CD4-positive, alpha-beta T cell treated with Interleukin-1 beta for 1 hour (primary cell): ENCODE measurements at regions not wholly inside any gene's neighbourhood (a gene's known extent, or its start where the extent isn't known, plus 50 kb on each side); places are given as distances from the start of the nearest gene placed in this dataset.
"Not testable (repeated sequence)": the region's sequence is repeated elsewhere in the genome, so short reads cannot be mapped to it uniquely, and the experiment has no call there.

Experiments
- DNase-seq, 2 donors: peaks; one replicate each; pipeline ENCODE4 v3.0.0-alpha.2; 2020 to 2022

DNA sequence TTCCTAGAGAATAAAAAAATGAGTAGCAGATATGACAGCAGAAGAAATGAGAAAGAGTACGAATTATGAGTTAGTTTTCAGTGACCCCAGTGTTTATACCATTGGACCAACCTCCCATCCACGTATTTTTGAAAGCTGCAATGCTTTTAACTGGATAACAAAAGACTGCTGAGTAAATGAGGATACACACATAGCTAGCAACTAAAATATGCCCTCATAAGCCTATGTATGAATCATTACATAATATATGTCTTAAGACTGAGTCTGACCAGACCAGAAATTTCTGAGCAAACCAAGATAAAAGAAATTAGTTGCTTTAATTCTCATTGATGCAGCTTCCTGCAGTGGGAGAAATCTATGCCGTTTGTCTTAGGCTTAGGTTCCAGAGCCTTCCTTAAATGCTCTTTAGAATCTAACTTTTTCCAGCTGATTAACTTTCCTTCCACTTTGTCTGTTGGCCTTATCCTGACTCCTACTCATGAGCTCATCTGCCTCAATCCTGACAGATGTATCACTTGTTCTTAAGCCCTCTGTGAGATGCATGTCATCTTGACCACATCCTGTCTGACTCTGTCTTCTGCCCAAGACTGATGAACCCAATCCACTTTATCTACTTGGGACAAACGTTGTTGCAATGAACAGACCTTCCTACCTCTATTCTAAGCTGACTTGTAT lies 301.4 kb upstream of the AADAT start:
- DNase-seq = no peak

DNA sequence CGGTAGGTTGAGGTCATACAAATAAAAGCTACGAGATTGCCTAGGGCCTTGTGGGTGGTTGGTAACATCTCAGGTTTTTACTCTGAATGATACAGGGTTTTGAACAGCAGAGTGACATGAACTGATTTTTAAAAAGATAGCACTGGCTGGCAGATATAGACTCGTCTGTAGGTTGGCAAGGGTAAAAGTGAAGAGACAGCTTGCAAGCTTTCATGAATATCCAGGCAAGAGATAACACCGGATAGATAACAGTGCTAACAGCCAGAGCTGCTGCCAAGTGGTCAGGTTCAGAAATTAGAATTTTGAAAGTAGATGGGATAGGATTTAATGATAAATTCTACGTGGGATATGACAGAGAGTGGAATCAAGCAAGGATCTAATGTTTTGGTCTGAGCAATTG lies 299.7 kb upstream of the AADAT start:
- DNase-seq = no peak

DNA sequence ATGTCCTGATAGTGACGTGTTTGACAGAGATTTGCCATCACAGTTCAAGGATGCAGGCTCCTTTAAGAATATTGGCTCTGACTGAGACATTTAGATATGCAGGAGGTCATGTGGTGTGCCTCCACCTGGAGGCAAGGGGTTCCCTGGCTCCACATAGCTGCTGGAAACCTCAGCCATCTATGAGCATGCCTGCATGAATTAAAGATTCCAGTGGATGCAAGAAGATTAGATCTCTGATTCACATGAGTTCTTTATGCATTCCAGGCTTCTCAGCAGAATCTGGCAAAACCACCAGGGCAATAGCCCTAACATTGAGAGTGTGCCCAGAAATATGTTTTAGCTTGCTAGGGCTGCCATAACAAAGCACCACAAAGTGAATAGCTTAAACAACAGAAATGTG lies 298.5 kb upstream of the AADAT start:
- DNase-seq = no peak

DNA sequence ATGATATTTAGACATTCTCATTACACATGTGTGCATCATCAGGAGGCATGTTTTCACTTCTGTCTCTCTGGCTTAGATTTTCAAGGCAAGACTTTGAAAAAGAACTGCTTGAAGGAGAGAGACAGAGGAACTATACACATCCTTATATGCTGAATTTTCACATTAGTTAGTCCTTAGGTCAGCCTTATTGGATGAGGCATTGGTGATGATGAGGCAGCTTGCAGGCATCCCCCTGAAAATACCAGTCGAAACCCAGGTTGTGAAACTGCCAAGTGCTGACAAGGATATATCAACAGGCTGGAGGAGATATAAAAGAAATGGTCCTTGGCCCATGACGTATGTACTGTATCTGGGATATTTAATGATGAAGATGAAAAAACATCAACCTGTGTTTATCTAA lies 297.2 kb upstream of the AADAT start:
- DNase-seq = no peak

DNA sequence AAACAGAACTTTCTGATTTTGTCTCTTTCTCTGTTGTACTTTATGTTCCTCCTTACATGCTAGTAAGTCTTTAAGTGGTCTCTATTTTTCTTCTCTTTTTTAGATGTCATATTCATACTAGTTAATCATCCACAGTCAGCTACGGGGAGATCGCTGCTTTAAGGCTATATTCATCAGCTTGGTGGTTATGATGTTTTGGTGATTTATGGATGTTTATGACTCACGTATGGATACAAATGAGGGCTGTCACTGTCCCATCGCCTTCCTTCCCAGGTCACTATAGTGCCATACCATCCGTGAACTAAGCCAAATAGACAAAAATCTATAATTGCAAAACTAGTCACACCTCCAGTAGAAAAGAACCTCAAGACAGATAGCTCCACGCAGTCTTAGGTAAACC lies 296.8 kb upstream of the AADAT start:
- DNase-seq = no peak

DNA sequence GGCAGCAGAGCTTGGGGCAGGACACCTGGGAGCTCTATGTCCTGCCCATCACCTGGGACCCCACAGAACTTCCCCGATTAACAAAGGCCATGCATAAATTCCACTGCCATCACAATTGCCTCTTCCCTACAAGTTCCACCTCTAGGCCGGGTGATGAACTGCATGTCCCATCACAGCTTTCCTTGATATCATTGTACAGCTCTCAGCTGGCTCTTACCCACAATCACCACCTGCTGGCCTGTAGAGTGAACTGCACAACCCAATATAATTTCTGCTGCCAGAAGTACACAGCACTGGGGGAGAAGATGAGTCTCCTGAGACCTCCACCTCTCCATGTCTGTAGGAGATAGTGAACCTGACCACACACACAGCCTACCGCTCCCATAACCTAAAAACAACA lies 285.0 kb upstream of the AADAT start:
- no peak for DNase-seq

DNA sequence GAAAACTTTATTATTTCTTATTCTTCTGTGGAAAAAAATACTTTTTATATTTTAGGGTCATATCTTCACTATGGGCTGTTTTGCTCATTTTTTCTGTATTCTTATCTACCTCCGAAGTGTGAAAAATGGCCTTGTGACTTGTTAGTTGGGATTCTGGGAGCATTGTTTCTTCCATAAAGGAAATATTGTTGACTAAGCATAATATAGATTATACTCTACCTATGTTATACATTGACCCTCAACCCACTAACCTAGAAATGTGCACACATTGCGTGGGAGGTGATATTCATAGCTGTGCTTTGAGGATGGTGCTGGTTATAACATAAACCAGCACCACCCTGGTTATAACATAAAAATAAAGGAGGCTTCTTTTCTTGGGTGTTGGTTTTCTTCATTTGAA lies 259.2 kb upstream of the AADAT start:
- no peak for DNase-seq

DNA sequence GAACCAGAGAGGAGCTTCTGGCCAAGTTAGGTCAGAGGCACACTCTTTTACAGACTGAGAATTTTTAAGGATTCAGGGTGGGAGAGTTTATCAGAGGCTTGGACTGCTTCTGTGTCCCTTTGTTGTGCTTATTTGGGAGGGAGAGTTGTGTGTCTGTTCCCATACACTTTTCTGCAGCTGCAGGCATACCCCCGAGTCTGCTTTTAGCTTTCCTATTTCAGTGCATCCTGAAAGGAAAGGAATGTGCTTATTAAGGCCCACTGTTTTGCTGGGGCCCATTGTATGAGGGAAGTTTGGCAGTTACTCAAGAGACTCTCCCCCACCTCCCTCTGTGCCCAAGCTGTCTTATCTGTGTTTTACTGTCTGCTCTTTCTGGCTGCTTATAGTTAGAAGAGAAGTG lies 257.4 kb upstream of the AADAT start:
- DNase-seq = not testable (repeated sequence)

DNA sequence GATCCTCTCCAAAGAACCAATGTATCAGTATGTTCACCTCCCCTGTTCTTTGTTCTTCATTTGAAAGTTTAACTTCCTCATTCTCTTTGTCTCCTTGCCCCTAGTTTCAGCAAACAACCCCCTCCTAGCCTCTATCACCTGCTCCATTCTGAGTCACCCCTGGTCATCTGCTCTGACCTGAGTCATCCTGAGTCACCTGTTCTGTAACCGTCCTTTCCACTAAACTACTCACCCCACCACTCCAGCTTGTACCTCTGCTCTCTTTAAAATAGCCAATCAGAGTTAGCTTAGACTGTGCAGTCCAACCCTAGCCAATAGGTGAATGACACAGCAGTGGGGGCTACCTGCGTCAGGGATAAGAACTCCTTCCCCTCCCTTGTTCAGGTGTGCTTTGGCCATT lies 249.8 kb upstream of the AADAT start:
- DNase-seq = no peak

DNA sequence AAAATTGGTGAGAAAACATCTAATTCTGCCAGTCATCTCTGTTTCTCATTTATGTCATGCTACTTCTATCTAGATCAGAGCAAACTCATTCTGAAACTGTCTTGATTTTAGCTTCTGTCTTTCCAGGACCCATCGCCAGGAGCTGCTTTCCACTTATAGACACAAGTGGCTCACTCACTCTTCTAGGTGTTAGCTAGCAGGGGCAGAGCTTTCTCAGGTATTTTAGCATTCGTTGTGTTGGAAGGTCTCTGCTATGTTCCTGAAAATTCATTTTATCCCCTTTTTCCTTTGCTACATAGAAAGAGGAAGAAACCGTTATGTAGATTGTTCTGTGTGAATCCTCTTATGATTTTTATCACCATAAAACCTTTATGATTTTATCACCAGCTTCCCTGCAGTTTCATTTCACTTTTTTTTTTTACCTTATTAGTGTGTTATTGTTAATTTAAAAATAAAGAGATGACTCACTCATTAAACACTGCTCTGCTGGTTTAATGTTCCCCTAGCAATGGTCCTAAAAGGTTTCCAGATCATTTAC lies 246.6 kb upstream of the AADAT start:
- no peak for DNase-seq

DNA sequence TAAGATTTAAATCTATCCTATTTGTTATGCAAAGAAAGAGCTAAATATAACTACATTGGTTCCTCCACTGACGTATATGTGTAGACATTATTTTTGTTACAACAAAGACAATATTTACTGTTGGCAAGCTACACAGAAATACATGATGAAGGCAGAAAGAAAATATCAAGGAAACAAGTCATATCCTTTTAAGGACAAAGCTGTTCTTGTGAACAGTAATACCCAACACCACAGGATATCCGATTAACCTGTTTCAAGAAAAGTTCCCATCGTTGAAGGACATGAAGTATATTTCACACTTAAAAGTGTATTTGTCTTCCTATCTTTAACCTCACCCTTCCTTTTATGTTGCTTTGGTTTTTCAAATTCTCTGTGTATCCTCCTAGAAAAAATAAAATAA lies 235.8 kb upstream of the AADAT start:
- no peak for DNase-seq

DNA sequence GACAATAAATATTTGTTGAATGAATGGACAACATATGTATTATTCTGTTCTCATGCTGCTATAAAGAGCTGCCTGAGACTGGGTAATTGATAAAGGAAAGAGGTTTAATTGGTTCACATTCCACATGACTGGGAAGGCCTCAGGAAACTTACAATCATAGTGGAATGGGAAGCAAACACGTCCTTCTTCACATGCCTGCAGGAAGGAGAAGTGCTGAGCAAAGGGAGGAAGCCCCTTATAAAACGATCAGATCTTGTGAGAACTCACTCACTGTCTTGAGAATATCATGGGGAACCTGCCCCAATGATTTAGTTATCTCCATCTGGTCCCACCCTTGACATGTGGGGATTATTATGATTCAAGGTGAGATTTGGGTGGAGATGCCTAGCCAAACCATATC lies 233.9 kb upstream of the AADAT start:
- no peak for DNase-seq

DNA sequence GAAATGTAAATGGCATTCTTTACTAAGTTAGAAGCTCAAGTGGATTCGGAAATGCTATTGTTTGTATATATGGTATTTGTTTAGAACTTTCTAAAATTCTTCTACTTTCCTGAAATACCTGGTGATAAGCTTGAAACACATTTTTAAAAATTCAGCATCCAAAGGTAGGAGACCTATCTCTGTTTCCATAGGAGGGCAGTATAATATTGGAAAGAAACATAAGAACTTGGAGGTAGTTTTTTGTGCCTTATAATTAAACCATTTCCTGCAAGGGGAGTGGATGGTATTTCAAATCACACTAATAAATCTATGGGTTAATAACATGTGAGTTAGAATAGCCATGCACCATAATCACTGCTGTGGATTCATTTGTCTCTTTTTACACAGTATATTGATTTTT lies 217.4 kb upstream of the AADAT start:
- DNase-seq = no peak

DNA sequence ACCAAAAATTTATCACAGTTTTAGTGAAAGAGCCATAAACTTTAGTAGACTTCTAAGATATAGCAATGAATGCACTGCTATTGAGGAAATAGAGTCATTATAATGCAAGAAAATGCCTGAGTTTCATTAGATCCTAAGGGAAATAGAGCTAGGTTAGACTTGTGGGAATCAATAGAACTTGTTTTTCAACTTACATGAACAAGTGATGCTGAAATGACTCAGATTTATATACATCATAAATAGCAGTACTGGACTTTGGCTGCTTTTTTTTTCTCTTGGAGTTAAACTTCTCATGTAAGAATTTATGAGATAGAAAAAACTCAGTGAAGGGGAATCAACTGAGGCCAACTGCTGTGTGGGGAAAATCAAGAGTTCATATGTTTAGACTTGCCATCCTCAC lies 216.5 kb upstream of the AADAT start:
- no peak for DNase-seq

DNA sequence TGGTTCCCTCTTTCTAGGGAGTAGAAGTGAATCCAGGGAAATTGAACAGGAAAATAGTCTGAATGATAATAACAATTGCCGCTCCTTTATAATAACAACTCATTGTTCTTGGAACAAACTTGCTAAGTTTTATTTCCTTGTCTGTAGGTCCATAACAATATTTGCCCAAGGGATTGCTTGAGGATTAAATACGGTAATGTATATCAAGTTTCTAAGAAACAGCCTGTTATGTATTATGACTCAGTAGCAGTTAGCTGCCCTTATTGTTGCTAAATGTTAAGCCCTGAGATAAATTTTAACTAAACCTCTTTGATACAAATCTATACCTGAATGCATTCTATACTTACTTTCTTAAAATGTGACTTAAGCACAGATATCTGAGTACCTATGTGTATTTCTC lies 215.9 kb upstream of the AADAT start:
- DNase-seq = no peak

DNA sequence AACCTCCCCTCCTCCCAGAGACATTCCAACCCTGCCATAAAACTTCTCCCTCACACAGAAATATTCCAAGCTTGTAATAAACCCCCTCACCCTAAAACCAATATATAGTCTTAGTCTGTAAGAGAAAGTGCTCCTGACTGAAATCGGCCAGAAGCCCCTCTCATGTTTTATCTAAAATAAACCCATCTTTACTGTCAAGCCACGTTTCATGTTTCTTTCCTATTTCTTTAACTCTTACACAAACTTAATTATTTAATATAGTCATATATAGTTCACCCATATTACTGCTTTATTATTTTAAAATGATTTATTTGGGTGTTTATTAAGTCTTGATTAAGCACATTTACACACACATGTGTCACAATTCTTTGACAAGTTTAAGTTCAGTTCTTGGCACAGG lies 191.3 kb upstream of the AADAT start:
- no peak for DNase-seq

DNA sequence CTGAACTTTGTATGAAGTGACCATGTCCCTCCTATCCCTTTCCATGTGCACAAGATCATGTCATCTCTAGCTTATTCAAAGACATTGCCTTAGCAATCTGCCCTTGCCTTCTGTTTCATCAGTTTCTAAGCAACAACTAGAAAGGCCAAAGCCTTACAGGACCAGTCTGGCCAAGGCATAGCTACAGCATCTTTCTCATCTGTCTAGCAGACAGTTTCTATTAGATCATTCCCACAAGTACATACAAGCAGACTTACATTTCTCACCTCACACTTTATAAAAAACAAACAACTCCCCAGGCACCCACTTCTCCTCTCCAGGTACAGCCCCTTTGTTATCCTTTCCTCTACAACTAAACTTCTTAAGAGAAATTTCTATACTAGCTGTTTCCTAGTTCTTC lies 188.7 kb upstream of the AADAT start:
- no peak for DNase-seq

DNA sequence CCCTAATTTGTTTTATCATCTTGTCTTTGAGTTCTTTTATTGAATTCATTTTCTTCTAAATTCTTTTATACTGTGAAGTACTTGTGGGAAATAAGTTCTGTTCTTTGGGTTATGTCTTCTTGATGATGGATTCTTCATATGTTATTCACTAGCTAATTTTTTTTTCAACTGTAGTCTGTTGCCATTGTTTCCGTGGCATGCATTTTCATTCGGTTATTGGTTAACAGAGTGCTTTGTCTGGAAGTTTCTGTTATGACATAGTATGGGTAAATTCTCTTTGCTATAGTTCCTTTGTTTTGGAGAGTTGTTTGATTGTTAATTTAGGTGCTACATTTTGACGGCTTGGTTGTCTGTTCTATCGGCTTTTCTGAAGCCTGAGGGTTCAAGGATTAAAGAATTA lies 184.9 kb upstream of the AADAT start:
- DNase-seq = no peak

DNA sequence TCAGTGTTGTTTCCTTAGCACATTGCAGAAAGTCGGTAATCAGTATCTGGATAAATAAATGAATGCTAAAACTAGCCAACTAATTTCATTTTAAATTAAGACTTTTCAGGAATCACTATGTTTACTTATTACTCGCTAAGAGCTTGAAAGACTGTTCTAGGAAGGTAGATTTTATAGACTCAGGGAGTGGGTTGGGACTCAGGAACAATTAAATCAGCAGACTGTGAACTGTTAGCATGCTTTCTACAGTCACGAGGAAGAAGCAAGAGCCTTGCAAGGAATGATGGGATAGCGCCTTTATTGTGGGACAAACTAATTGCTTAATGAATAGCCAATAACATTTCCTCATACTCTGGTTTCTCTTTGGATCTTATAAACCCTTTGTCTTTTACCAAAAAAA lies 183.2 kb upstream of the AADAT start:
- no peak for DNase-seq

DNA sequence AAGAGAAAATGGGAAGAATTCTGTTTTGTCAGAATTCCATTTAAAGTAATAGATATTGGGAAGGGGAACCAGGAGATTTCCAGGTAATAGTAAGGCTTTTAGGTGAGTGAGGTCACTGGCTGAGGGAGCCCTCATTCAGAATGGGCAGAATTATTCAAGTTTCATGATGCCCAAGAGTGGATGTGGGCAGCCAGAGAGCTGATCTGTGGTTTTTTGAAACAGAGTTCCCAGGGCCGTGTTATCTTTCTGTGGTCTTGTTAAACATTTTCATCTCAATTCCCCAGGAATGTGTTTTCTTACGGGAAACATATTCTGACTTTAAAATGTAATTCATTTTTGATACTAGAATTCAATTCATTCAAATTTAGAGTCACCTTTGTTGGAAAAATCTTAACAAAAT lies 182.0 kb upstream of the AADAT start:
- DNase-seq = no peak

DNA sequence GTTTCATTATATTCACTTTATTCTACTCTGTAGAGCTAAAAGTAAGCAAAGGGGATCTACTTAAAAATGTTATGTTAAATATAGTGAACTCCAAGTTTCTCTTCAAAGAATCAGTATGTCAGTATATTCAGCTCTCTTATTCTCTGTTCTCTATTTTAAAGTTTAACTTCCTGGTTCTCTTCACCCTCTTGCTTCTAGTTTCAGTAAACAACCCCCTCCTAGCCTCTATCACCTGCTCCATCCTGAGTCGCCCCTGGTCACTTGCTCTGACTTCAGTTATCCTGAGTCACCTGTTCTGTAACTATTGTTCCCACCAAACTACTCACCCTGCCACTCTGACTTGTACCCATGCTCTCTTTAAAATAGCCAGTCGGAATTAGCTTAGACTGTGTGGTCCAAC lies 180.9 kb upstream of the AADAT start:
- DNase-seq = no peak

DNA sequence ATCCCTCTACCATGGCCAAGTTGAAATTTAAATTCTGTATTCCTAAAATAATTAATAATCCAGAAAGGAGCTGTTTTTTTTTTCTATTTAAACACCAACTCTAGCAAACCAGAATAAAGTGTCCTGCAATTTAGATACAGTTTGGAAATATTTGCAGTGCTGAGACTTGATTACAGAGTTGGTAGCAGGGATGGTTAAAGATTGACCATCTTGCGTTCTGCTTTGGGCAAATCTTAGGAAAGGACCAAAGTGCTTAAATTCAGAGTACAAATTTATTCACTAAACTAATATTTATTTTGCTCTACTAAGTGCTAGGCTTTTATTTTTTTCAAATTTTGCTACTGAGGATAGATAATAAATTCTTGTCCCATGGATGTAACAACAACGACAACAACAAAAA lies 180.2 kb upstream of the AADAT start:
- no peak for DNase-seq

DNA sequence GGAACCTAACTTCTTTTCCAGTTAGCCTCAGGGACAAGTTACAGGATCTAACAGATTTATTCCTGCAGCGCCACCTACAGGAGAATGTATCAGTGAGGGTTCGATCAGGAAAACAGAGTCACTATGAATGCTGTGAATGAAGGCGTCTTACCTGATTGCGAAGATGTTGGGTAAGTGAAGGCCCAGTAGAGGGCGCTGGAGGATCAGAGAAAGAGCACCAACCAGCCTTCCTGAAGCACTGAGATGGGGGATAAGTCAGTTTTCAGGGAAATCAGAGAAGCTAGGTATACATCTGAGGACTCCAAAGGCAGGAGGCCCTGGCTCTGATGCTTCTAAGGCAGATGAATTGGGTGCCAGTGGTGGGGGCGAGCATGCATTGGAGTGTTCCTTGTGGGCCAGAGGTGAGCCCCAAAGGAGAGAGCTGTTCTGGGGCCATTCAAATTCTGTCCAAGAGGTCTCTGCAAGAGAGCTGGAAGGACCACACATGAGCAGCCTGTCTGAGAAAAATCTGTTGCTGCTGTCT lies 169.9 kb upstream of the AADAT start:
- DNase-seq = peak; percentile 3 to 8

DNA sequence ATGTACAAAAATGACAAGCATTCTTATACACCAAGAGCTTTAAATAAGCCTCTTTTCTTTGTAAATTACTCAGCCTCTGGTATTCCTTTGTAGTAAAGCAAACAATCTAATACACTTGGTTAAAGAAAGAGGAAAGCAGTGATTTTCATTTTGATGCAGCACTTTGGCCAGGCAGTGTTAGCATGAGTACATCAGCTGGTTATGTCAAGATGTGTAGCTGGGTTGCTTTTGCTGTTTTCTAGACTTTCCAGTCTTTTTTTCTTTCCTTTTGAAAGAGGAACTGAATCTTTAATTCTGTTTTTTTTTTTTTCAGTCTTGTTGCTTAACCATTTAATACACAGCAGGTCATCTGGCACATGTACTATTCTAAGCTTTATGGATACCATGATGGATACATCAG lies 167.1 kb upstream of the AADAT start:
- DNase-seq = no peak

DNA sequence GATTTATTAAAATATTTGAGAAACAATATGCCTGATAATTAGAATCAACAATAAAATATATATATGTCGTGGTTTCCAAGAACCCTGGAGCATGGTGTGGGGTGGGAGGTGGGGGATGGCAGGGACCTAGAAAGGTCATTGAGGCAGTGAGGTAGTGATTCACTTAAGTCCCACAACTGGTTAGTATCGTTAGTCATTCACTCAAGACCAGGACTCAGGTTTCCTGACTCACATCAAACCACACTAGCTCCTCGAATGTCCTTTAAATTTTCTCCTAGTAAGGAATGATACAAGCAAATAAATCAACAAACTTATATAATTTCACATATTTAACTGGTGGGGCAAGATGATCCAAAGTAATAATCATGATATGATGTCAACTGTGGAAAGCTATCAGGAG lies 158.8 kb upstream of the AADAT start:
- no peak for DNase-seq
